ENCODE measurements at regions not wholly inside any gene's neighbourhood (a gene's known extent, or its start where the extent isn't known, plus 50 kb on each side); places are given as distances from the start of the nearest gene placed in this dataset.
A peak's percentile ranks its signal among the peaks of the same experiment; 100 is the strongest.

- DNase-seq (no peak), ATAC-seq (no peak)
- Histone ChIP-seq H3K9me3 (no peaks in the 10 kb centered on the region), H3K36me3 (no peaks in the 10 kb centered on the region), H3K27me3 (no peaks in the 10 kb centered on the region), H3K4me1 (peaks cover 0 to 15% (median 0%) of the 10 kb centered on the region in 12 donors), H3K27ac (no peak overlapping the region), H3K4me3 (no peak overlapping the region)
- TF ChIP-seq POLR2A (IDR thresholded peaks at IDR 0.05) (no peak), CTCF (IDR thresholded peaks at IDR 0.05) (no peak)
- 81 to 100% (median 90%) methylated on average over 2 of the region's 2 CpGs for WGBS, 4 donors
- intact Hi-C loops (cut with DNase I): no loop called here
These were observed 61.0 kb downstream of the POLR2M start for GRCh38 chr15:57767481-57767880.

GRCh38 chr15:57769266-57769665, 62.8 kb downstream of the POLR2M start:
- Histone ChIP-seq H3K36me3 (no peaks in the 10 kb centered on the region), H3K4me3 (no peak overlapping the region), H3K9me3 (no peaks in the 10 kb centered on the region), H3K27me3 (no peaks in the 10 kb centered on the region), H3K27ac (peak overlapping the region in 10 of 12 donors; percentile 1 to 68 (median 54)), H3K4me1 (peaks cover 0 to 15% (median 0%) of the 10 kb centered on the region in 12 donors)
- WGBS, 4 donors: 53 to 71% (median 69%) methylated on average over 12 of the region's 12 CpGs
- ATAC-seq (peak; percentile 94 to 99 (median 96)), DNase-seq (peak; percentile 81 to 89 (median 82))
- no peak for TF ChIP-seq POLR2A (IDR thresholded peaks at IDR 0.05)
- intact Hi-C loops (cut with DNase I): no loop called here

DNA sequence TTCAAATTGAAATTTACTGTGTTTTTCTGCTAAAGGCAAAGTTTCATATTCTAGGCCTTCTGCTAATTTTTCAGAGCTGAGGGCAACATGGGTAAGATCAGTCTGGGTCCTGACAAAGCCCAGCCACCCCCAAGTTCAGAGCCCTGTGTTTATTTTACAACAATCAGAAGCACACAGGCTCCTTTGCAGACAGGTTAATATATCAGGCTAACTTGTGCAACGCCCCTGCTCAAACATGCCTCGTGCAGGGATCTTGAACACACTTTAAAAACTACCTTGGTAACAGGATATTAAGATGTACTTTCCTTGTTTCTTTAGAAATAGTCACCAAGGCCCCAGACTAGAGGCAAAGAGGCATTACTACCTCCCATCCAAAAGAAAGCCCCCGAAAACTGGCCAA, 64.0 kb downstream of the POLR2M start:
- no peaks in the 10 kb centered on the region for H3K27me3 ChIP-seq
- DNase-seq: no peak
- 95 to 98% (median 96%) methylated on average over 3 of the region's 3 CpGs for WGBS, 4 donors
- no peaks in the 10 kb centered on the region for H3K36me3 ChIP-seq
- H3K9me3 ChIP-seq: no peaks in the 10 kb centered on the region
- no peak overlapping the region for H3K27ac ChIP-seq
- no peak for ATAC-seq
- H3K4me3 ChIP-seq: no peak overlapping the region
- H3K4me1 ChIP-seq: peaks cover 0 to 15% (median 0%) of the 10 kb centered on the region in 12 donors
- TF ChIP-seq POLR2A (IDR thresholded peaks at IDR 0.05) (no peak), CTCF (IDR thresholded peaks at IDR 0.05) (no peak)
- intact Hi-C loops (cut with DNase I): no loop called here

GRCh38 chr15:57772223-57772957, 65.9 kb downstream of the POLR2M start:
- DNase-seq (no peak), ATAC-seq (no peak)
- Histone ChIP-seq H3K27ac (no peak overlapping the region), H3K4me1 (peaks cover 0 to 15% (median 0%) of the 10 kb centered on the region in 12 donors), H3K36me3 (no peaks in the 10 kb centered on the region), H3K4me3 (no peak overlapping the region), H3K27me3 (no peaks in the 10 kb centered on the region), H3K9me3 (no peaks in the 10 kb centered on the region)
- WGBS, 4 donors: 89 to 92% (median 91%) methylated on average over 7 of the region's 7 CpGs
- intact Hi-C loops (cut with DNase I): no loop called here
- TF ChIP-seq CTCF (IDR thresholded peaks at IDR 0.05): no peak
- TF ChIP-seq POLR2A (IDR thresholded peaks at IDR 0.05): no peak

GRCh38 chr15:57773051-57773450, 66.5 kb downstream of the POLR2M start:
- intact Hi-C loops (cut with DNase I): no loop called here
- H3K27me3 ChIP-seq: no peaks in the 10 kb centered on the region
- no peak for ATAC-seq
- DNase-seq: no peak
- no peak overlapping the region for H3K4me3 ChIP-seq
- no peaks in the 10 kb centered on the region for H3K36me3 ChIP-seq
- H3K9me3 ChIP-seq: no peaks in the 10 kb centered on the region
- H3K27ac ChIP-seq: no peak overlapping the region
- H3K4me1 ChIP-seq: peaks cover 0 to 15% (median 0%) of the 10 kb centered on the region in 12 donors
- TF ChIP-seq CTCF (IDR thresholded peaks at IDR 0.05) (no peak), POLR2A (IDR thresholded peaks at IDR 0.05) (no peak)
- WGBS, 4 donors: 96 to 99% (median 98%) methylated on average over 2 of the region's 2 CpGs

Measured in heart left ventricle (tissue), 16 donors.